Mesendoderm (in vitro differentiated cells): ENCODE measurements at regions not wholly inside any gene's neighbourhood (a gene's known extent, or its start where the extent isn't known, plus 50 kb on each side); places are given as distances from the start of the nearest gene placed in this dataset.
A peak's percentile ranks its signal among the peaks of the same experiment; 100 is the strongest.

Source experiments
- DNase-seq: peaks from one replicate; pipeline ENCODE4 v3.0.0; 2013
- H2AK5ac ChIP-seq: 2 replicates; pipeline ENCODE4 v1.6.1; 2013; ENCODE audit warnings: low read length, inconsistent platforms
- H2BK120ac ChIP-seq: 2 replicates; pipeline ENCODE4 v1.6.1; 2013; ENCODE audit warnings: low read depth, mild to moderate bottlenecking, low read length, moderate library complexity, mixed read lengths
- H2BK15ac ChIP-seq: replicated peaks from 2 replicates; pipeline ENCODE4 v1.6.1; 2013; ENCODE audit warnings: low read depth, mild to moderate bottlenecking, moderate library complexity
- H2BK5ac ChIP-seq: 2 replicates; pipeline ENCODE4 v1.6.1; 2013; ENCODE audit warnings: low read length, inconsistent platforms
- H3K18ac ChIP-seq: 2 replicates; pipeline ENCODE4 v1.6.1; 2013; ENCODE audit warnings: mild to moderate bottlenecking, low read length, mixed read lengths
- H3K23ac ChIP-seq: one replicate; pipeline ENCODE4 v1.6.1; 2013; ENCODE audit warnings: low read length
- H3K27ac ChIP-seq: 2 replicates; pipeline ENCODE4 v1.5.1; 2013; ENCODE audit warnings: low read depth, mild to moderate bottlenecking, inconsistent platforms, low read length, moderate library complexity
- H3K27me3 ChIP-seq: 2 replicates; pipeline ENCODE4 v1.6.1; 2013; ENCODE audit warnings: low read length, control low read depth, mild to moderate bottlenecking, inconsistent platforms; ENCODE audit not compliant: insufficient read depth, poor library complexity
- H3K36me3 ChIP-seq: 2 replicates; pipeline ENCODE4 v1.6.1; 2013; ENCODE audit warnings: low read length, inconsistent platforms; ENCODE audit not compliant: control insufficient read depth, insufficient read depth
- H3K4ac ChIP-seq: one replicate; pipeline ENCODE4 v1.6.1; 2013; ENCODE audit warnings: low read depth, mild to moderate bottlenecking, low read length, moderate library complexity
- H3K4me1 ChIP-seq: 2 replicates; pipeline ENCODE4 v1.6.1; 2013; ENCODE audit warnings: low read depth, low read length, inconsistent platforms; ENCODE audit not compliant: control insufficient read depth
- H3K4me2 ChIP-seq: 2 replicates; pipeline ENCODE4 v1.6.1; 2013; ENCODE audit warnings: low read length
- H3K4me3 ChIP-seq: 2 replicates; pipeline ENCODE4 v1.5.1; 2013; ENCODE audit warnings: mild to moderate bottlenecking, low read length
- H3K56ac ChIP-seq: one replicate; pipeline ENCODE4 v1.6.1; 2013; ENCODE audit warnings: low read length
- H3K79me1 ChIP-seq: 2 replicates; pipeline ENCODE4 v1.6.1; 2013; ENCODE audit warnings: low read length, inconsistent platforms
- H3K79me2 ChIP-seq: 2 replicates; pipeline ENCODE4 v1.6.1; 2013; ENCODE audit warnings: mild to moderate bottlenecking, low read length; ENCODE audit not compliant: control insufficient read depth, insufficient read depth
- H3K9ac ChIP-seq: 2 replicates; pipeline ENCODE4 v1.6.1; 2013; ENCODE audit warnings: low read length, inconsistent platforms
- H4K5ac ChIP-seq: one replicate; pipeline ENCODE4 v1.6.1; 2013; ENCODE audit warnings: low read length
- H4K8ac ChIP-seq: one replicate; pipeline ENCODE4 v1.6.1; 2013; ENCODE audit warnings: low read depth, mild to moderate bottlenecking, control low read depth, low read length, moderate library complexity
- WGBS: extraction: QIAGEN DNeasy Blood & Tissue Kit; methylation state at CpG from one replicate; pipeline ENCODE4 v1.1.7; 2013; ENCODE audit warnings: low lambda C conversion rate, missing lambda C conversion rate; ENCODE audit not compliant: insufficient coverage; ENCODE audit errors: extremely low coverage; 5-methylcytosine and 5-hydroxymethylcytosine counted together

- Histone ChIP-seq H3K23ac (no peak overlapping the region), H2BK120ac (no peak overlapping the region), H3K27me3 (no peaks in the 10 kb centered on the region), H4K5ac (no peak overlapping the region), H3K4me1 (no peaks in the 10 kb centered on the region), H3K79me1 (no peaks in the 10 kb centered on the region), H3K4me2 (no peak overlapping the region), H3K79me2 (no peaks in the 10 kb centered on the region), H3K18ac (no peak overlapping the region), H3K4me3 (no peak overlapping the region), H3K4ac (no peak overlapping the region), H3K27ac (no peak overlapping the region), H2BK5ac (no peak overlapping the region), H3K56ac (no peak overlapping the region), H3K9ac (no peak overlapping the region), H2AK5ac (no peak overlapping the region), H4K8ac (no peak overlapping the region), H2BK15ac (no peak overlapping the region), H3K36me3 (no peaks in the 10 kb centered on the region)
- no peak for DNase-seq
- WGBS, result no CpG with 5 or more reads among the region's 3 CpGs
These were observed 747.7 kb upstream of the CBLB start for GRCh38 chr3:106616556-106616955.

DNA sequence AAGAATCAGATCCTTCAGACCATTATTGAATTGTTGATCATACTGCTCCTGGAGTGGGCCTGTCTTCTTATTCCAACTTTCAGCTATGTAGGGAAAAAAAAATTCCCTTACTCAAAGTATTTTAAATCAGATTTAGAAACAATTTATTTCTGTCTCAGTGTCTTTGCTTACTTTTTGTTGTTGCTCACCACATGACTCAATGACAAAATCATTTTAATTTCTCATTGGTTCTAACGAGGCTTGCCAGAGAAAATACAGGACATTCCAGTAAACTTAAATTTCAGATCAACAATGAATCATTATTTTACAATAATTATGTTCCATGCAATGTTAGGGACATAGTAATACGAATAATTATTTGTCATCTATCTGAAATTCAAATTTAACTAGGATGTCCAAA is 748.5 kb upstream of the CBLB start:
- WGBS, result no CpG with 5 or more reads among the region's 2 CpGs
- no peaks in the 10 kb centered on the region for H3K36me3 ChIP-seq
- DNase-seq, result no peak

GRCh38 chr3:106620646-106621045 is 751.8 kb upstream of the CBLB start:
- Histone ChIP-seq H3K9ac (no peak overlapping the region), H4K8ac (no peak overlapping the region), H3K18ac (no peak overlapping the region), H2BK120ac (no peak overlapping the region), H2BK5ac (no peak overlapping the region), H3K4me3 (no peak overlapping the region), H3K27ac (no peak overlapping the region), H3K4me1 (no peaks in the 10 kb centered on the region), H3K36me3 (no peaks in the 10 kb centered on the region), H2BK15ac (no peak overlapping the region), H2AK5ac (no peak overlapping the region), H3K23ac (no peak overlapping the region), H3K56ac (no peak overlapping the region), H4K5ac (no peak overlapping the region), H3K27me3 (no peaks in the 10 kb centered on the region), H3K79me1 (no peaks in the 10 kb centered on the region), H3K79me2 (no peaks in the 10 kb centered on the region), H3K4me2 (no peak overlapping the region), H3K4ac (no peak overlapping the region)
- 100% methylated on average over 1 of the region's 1 CpG for WGBS
- DNase-seq, result no peak

More for the DNA sequence above, 748.5 kb upstream of the CBLB start:
- no peak overlapping the region for H3K4me2 ChIP-seq
- H3K27ac ChIP-seq, result no peak overlapping the region
- no peaks in the 10 kb centered on the region for H3K79me2 ChIP-seq
- no peak overlapping the region for H3K56ac ChIP-seq
- no peak overlapping the region for H3K23ac ChIP-seq
- H4K5ac ChIP-seq, result no peak overlapping the region
- H3K4me3 ChIP-seq, result no peak overlapping the region
- peak overlapping the region; percentile 74 for H2BK15ac ChIP-seq
- H3K27me3 ChIP-seq, result no peaks in the 10 kb centered on the region
- no peak overlapping the region for H2BK120ac ChIP-seq
- H3K4me1 ChIP-seq, result no peaks in the 10 kb centered on the region
- H2BK5ac ChIP-seq, result no peak overlapping the region
- H4K8ac ChIP-seq, result no peak overlapping the region
- H3K4ac ChIP-seq, result no peak overlapping the region
- H2AK5ac ChIP-seq, result no peak overlapping the region
- no peak overlapping the region for H3K9ac ChIP-seq
- no peaks in the 10 kb centered on the region for H3K79me1 ChIP-seq
- no peak overlapping the region for H3K18ac ChIP-seq

- Histone ChIP-seq H3K27me3 (no peaks in the 10 kb centered on the region), H3K27ac (no peak overlapping the region), H3K9ac (no peak overlapping the region), H3K79me2 (no peaks in the 10 kb centered on the region), H3K18ac (no peak overlapping the region), H4K8ac (no peak overlapping the region), H3K56ac (no peak overlapping the region), H3K4me1 (no peaks in the 10 kb centered on the region), H3K36me3 (no peaks in the 10 kb centered on the region), H4K5ac (no peak overlapping the region), H3K4ac (no peak overlapping the region), H3K23ac (no peak overlapping the region), H2BK15ac (no peak overlapping the region), H2BK5ac (no peak overlapping the region), H3K4me3 (no peak overlapping the region), H3K4me2 (no peak overlapping the region), H2BK120ac (no peak overlapping the region), H2AK5ac (no peak overlapping the region), H3K79me1 (no peaks in the 10 kb centered on the region)
- no CpG with 5 or more reads among the region's 1 CpG for WGBS
- no peak for DNase-seq
These were observed 753.1 kb upstream of the CCDC54 start for GRCh38 chr3:106624154-106624553.

DNA sequence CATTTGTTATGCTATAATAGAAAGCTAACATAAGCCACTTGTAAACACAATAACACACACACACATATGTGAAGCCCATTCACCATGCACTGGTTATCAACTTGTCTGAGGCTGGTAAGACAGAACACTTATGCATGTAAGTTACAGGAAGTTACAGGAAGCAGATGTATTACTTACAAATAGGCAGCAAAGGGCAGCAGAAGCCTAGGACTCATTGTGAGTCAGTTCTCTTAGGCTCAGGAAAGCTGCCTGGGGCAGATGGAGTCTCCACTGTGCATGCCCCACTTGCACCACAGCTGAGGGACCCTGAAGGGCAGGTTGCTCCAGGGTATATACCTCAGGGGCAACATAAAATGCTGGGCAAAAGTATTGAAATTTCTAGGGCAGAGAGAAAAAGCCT is 748.8 kb upstream of the CCDC54 start:
- H2AK5ac ChIP-seq, result no peak overlapping the region
- no peak overlapping the region for H3K27ac ChIP-seq
- no peak for DNase-seq
- no peak overlapping the region for H4K8ac ChIP-seq
- H2BK15ac ChIP-seq, result no peak overlapping the region
- H3K27me3 ChIP-seq, result no peaks in the 10 kb centered on the region
- no peak overlapping the region for H3K4me3 ChIP-seq
- H3K23ac ChIP-seq, result no peak overlapping the region
- no peak overlapping the region for H2BK5ac ChIP-seq
- no peak overlapping the region for H4K5ac ChIP-seq
- H3K4me2 ChIP-seq, result no peak overlapping the region
- H3K79me1 ChIP-seq, result no peaks in the 10 kb centered on the region
- H3K79me2 ChIP-seq, result no peaks in the 10 kb centered on the region
- no peaks in the 10 kb centered on the region for H3K36me3 ChIP-seq
- H3K4me1 ChIP-seq, result no peaks in the 10 kb centered on the region
- no peak overlapping the region for H3K56ac ChIP-seq
- H3K9ac ChIP-seq, result no peak overlapping the region
- peak overlapping the region; percentile 90 for H3K18ac ChIP-seq
- no peak overlapping the region for H3K4ac ChIP-seq
- H2BK120ac ChIP-seq, result peak overlapping the region; percentile 88

DNA sequence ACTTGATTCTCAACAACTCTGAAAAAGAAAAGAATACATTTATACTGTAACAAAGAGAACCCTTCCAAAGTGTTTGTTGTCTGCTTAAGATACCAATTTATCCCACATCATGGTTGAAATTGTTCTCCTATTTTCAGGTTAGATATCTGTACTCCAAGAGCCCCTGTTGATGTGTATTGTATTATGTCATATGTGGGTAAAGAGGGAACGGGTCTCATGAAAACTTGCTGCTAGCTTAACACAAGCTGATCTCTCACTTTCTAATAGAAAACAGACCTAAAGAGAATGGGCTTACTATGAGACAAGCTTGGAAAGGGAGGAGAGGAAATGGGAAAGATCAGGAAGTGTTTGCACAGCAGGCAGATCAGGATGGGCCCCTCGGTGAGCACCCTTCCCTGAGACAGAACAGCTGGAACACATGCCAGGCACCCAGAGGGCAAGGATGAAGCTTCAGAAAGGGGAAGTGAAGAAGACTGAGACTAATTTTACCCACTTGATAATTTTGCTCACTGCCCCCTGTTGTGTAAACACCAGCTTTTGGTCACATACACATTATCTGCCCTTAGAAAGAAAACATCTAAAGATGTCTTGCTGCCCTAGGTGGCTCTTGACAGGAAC is 747.9 kb upstream of the CCDC54 start:
- Histone ChIP-seq H4K8ac (no peak overlapping the region), H3K9ac (no peak overlapping the region), H3K18ac (no peak overlapping the region), H3K27ac (no peak overlapping the region), H2BK5ac (no peak overlapping the region), H3K79me1 (no peaks in the 10 kb centered on the region), H3K4me1 (no peaks in the 10 kb centered on the region), H3K4me2 (no peak overlapping the region), H2BK15ac (no peak overlapping the region), H3K56ac (no peak overlapping the region), H3K4me3 (no peak overlapping the region), H2AK5ac (no peak overlapping the region), H3K23ac (no peak overlapping the region), H3K36me3 (no peaks in the 10 kb centered on the region), H4K5ac (no peak overlapping the region), H3K79me2 (no peaks in the 10 kb centered on the region), H2BK120ac (no peak overlapping the region), H3K27me3 (no peaks in the 10 kb centered on the region), H3K4ac (no peak overlapping the region)
- DNase-seq, result peak; percentile 5
- no CpG with 5 or more reads among the region's 2 CpGs for WGBS
